DND-41 (cell line): ENCODE measurements at regions not wholly inside any gene's neighbourhood (a gene's known extent, or its start where the extent isn't known, plus 50 kb on each side); places are given as distances from the start of the nearest gene placed in this dataset.
A peak's percentile ranks its signal among the peaks of the same experiment; 100 is the strongest.

Source experiments
- ATAC-seq: fragments of 200-7000 bp; cut with Tn5 transposase; 3 replicates; pipeline ENCODE4 v1.9.1; 2021; ENCODE audit warnings: low read depth; ENCODE audit not compliant: insufficient read depth
- DNase-seq: peaks from one replicate; pipeline ENCODE4 v3.0.0-alpha.2; 2020
- H2AFZ ChIP-seq: 2 replicates; pipeline ENCODE4 v1.6.0; 2012; ENCODE audit warnings: low read depth, low read length
- H3K27ac ChIP-seq: 2 replicates; pipeline ENCODE4 v1.5.1; 2012; ENCODE audit warnings: low read length, inconsistent platforms
- H3K27me3 ChIP-seq: fragments of 200-600 bp; sonication (generic); 2 replicates; pipeline ENCODE4 v1.6.0; 2012; ENCODE audit warnings: low read length, mild to moderate bottlenecking, inconsistent platforms; ENCODE audit not compliant: insufficient read depth, poor library complexity
- H3K36me3 ChIP-seq: 2 replicates; pipeline ENCODE4 v1.5.1; 2012; ENCODE audit warnings: low read length, inconsistent platforms; ENCODE audit not compliant: insufficient read depth
- H3K4me1 ChIP-seq: 2 replicates; pipeline ENCODE4 v1.5.1; 2012; ENCODE audit warnings: mild to moderate bottlenecking, low read length; ENCODE audit not compliant: insufficient read depth
- H3K4me2 ChIP-seq: 2 replicates; pipeline ENCODE4 v1.6.0; 2012; ENCODE audit warnings: mild to moderate bottlenecking, moderate library complexity, low read length, inconsistent platforms; ENCODE audit not compliant: insufficient read depth
- H3K4me3 ChIP-seq, 2 experiments: fragments of 200-600 bp in 1 of 2; shearing (Covaris generic) in 1 of 2; 2 replicates each; pipeline ENCODE4 v1.5.1; 2012 to 2016; ENCODE audit warnings: inconsistent platforms in 2 of 2, low read length in 2 of 2, mild to moderate bottlenecking in 2 of 2, low read depth in 1 of 2, moderate library complexity in 1 of 2
- H3K79me2 ChIP-seq: 2 replicates; pipeline ENCODE4 v1.6.0; 2012; ENCODE audit warnings: low read length, inconsistent platforms; ENCODE audit not compliant: insufficient read depth
- H3K9ac ChIP-seq: 2 replicates; pipeline ENCODE4 v1.6.0; 2012; ENCODE audit warnings: low read depth, mild to moderate bottlenecking, inconsistent platforms, low read length, moderate library complexity
- H3K9me3 ChIP-seq: 2 replicates; pipeline ENCODE4 v1.5.1; 2012; ENCODE audit warnings: low read length, moderate library complexity, mild to moderate bottlenecking, inconsistent platforms; ENCODE audit not compliant: insufficient read depth, severe bottlenecking
- H4K20me1 ChIP-seq: 2 replicates; pipeline ENCODE4 v1.6.0; 2012; ENCODE audit warnings: low read length; ENCODE audit not compliant: insufficient read depth
- EZH2 ChIP-seq: IDR thresholded peaks from 3 replicates; pipeline ENCODE4 v1.6.1; 2012; ENCODE audit warnings: borderline replicate concordance, low read depth, mild to moderate bottlenecking, moderate library complexity, low read length, inconsistent platforms; ENCODE audit not compliant: severe bottlenecking
- TF ChIP-seq, protein P1 (sequence below): IDR thresholded peaks from 2 replicates; pipeline ENCODE4 v1.5.1; 2012; ENCODE audit warnings: borderline replicate concordance, low read length, moderate library complexity, mild to moderate bottlenecking; ENCODE audit not compliant: poor library complexity, severe bottlenecking; ENCODE audit errors: extremely low read depth

DNA sequence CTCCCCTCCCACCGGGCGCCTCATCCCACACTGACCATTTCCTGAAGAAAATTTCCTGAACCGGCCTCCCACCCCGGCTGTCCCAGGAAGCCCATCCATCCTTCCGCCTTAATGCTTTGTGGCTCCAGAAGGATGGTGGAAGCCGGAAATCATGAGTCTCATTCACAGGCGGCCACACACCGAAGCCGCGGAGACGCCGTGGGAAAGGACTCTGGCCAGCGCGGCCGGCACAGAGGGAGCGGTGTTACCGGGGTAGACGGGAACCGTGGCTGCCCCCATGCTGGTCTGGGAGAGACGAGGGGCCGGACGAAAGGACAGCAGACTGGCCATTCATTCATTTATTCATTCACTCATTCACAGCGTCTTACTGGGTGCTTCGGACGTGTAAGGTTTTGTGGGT, 326.8 kb downstream of the SEC14L1 start:
- TF ChIP-seq EZH2, result no peak
- TF ChIP-seq, protein P1, sequence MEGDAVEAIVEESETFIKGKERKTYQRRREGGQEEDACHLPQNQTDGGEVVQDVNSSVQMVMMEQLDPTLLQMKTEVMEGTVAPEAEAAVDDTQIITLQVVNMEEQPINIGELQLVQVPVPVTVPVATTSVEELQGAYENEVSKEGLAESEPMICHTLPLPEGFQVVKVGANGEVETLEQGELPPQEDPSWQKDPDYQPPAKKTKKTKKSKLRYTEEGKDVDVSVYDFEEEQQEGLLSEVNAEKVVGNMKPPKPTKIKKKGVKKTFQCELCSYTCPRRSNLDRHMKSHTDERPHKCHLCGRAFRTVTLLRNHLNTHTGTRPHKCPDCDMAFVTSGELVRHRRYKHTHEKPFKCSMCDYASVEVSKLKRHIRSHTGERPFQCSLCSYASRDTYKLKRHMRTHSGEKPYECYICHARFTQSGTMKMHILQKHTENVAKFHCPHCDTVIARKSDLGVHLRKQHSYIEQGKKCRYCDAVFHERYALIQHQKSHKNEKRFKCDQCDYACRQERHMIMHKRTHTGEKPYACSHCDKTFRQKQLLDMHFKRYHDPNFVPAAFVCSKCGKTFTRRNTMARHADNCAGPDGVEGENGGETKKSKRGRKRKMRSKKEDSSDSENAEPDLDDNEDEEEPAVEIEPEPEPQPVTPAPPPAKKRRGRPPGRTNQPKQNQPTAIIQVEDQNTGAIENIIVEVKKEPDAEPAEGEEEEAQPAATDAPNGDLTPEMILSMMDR, result no peak
- no peak for DNase-seq
- Histone ChIP-seq H3K79me2 (peaks cover 98% of the 10 kb centered on the region), H3K4me2 (no peak overlapping the region), H3K4me1 (peaks cover 83% of the 10 kb centered on the region), H3K9me3 (no peaks in the 10 kb centered on the region), H2AFZ (no peak overlapping the region), H3K9ac (no peak overlapping the region), H3K4me3 (no peak overlapping the region), H3K27me3 (no peaks in the 10 kb centered on the region), H3K36me3 (peaks cover 76% of the 10 kb centered on the region), H3K27ac (peak overlapping the region; percentile 6; the same call in 1 of the 2 replicates), H4K20me1 (peaks cover 88% of the 10 kb centered on the region)
- no peak for ATAC-seq

DNA sequence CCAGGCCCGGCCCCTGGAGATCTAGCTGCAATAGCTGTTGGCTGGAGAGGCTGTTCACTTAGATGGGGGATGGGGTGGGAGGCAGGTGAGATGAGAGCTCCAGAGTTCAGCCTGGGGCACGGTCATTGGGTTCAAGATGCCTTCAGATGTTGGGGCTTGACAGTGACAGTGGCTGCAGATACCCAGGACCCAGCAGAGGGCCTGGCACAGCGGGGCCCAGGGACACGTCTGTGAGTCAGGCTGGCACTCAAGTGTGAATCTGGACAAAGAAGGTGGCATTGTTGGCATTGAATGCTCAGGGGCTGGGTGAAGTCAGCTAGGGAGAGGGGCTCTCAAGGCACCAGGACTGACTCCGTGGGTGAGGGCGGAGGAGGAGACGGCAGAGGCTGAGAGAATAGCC, 328.1 kb downstream of the SEC14L1 start:
- Histone ChIP-seq H4K20me1 (peaks cover 92% of the 10 kb centered on the region), H3K27me3 (no peaks in the 10 kb centered on the region), H3K79me2 (peaks cover 98% of the 10 kb centered on the region), H3K27ac (peak overlapping the region; percentile 26; the same call in 1 of the 2 replicates), H3K4me2 (no peak overlapping the region), H3K4me3 (no peak overlapping the region), H3K36me3 (peaks cover 81% of the 10 kb centered on the region), H3K9me3 (no peaks in the 10 kb centered on the region), H3K9ac (no peak overlapping the region), H3K4me1 (peaks cover 76% of the 10 kb centered on the region), H2AFZ (no peak overlapping the region)
- no peak for ATAC-seq
- no peak for DNase-seq
- no peak for TF ChIP-seq EZH2
- TF ChIP-seq, protein P1, result no peak

DNA sequence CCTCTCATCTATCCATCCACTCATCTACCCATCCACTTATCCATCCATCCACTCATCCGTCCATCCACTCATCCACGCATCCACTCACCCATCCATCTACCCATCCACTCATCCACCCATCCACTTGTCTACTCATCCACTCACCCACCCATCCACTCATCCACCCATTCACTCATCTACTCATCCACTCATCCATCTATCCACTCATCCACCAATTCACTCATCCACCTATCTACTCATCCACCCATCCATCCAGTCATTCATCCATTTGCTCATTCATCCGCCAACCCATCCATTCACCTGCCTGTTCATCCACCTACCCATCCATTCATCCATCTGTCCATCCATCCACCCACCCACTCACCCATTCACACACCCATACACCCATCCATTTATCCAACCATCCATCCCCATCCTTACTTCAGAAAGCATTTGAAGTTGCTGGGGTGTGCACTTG, 329.6 kb downstream of the SEC14L1 start:
- Histone ChIP-seq H3K4me2 (no peak overlapping the region), H3K79me2 (peaks cover 99% of the 10 kb centered on the region), H3K36me3 (peaks cover 95% of the 10 kb centered on the region), H3K4me3 (no peak overlapping the region), H3K9ac (no peak overlapping the region), H3K27ac (peak overlapping the region; percentile 60), H2AFZ (no peak overlapping the region), H3K4me1 (peaks cover 70% of the 10 kb centered on the region), H4K20me1 (peaks cover 96% of the 10 kb centered on the region), H3K9me3 (no peaks in the 10 kb centered on the region), H3K27me3 (no peaks in the 10 kb centered on the region)
- ATAC-seq (no peak), DNase-seq (no peak)
- no peak for TF ChIP-seq EZH2

DNA sequence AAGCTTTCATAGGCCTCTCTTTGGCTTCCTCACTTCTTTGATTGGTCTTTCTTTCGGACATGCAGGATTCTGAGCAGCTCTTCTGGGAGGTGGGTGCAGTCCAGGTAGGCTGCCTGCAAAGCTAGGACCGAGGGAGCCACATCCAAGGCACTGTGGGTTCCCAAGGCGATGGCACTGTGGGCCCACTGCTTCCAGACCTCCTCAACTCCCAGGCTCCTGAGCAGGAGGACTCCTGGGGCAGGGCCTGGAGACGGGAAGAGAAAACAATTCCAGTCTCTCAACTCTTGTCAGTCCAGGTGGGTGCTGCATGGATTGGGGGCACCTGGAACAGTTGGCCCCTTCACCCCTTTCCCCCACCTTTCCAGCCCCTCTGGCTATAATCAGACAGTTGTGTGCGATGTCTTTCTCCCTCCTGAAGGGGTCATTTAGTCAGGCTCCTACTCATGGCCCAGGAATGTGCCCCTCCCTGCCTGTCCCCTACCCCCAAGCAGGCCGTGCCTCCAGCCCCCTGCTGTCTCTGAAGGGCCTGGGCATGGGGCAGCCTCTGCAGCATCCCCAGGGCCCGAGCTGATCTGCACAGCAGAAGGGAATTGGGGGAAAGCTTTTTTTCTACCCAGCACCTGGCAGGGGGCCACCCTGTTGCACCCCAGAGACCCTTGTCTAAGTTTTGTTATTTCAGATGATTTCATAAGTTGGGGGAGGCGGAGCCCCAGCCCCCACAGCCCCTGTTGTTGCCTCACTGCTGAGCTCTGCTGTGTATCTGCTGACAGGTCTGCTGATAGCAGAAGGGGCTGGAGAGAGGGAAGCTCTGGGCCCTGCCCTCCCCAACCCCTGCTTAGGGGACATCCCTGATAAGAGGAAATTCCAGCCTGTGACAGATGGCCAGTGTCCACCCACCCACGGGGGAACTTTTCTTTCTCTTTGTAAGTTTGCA, 330.3 kb downstream of the SEC14L1 start:
- H3K27ac ChIP-seq, result peak overlapping the region; percentile 60
- peaks cover 98% of the 10 kb centered on the region for H3K36me3 ChIP-seq
- DNase-seq, result no peak

More for the DNA sequence above, 330.3 kb downstream of the SEC14L1 start:
- H3K4me3 ChIP-seq, result no peak overlapping the region
- H3K4me2 ChIP-seq, result no peak overlapping the region
- peaks cover 63% of the 10 kb centered on the region for H3K4me1 ChIP-seq
- no peak overlapping the region for H3K9ac ChIP-seq
- no peaks in the 10 kb centered on the region for H3K9me3 ChIP-seq
- no peak overlapping the region for H2AFZ ChIP-seq
- TF ChIP-seq, protein P1, result no peak
- TF ChIP-seq EZH2, result no peak
- peaks cover 99% of the 10 kb centered on the region for H3K79me2 ChIP-seq
- ATAC-seq, result no peak
- H4K20me1 ChIP-seq, result peaks cover 98% of the 10 kb centered on the region
- H3K27me3 ChIP-seq, result no peaks in the 10 kb centered on the region
